Esophagus squamous epithelium (tissue), 5 donors: ENCODE measurements at regions not wholly inside any gene's neighbourhood (a gene's known extent, or its start where the extent isn't known, plus 50 kb on each side); places are given as distances from the start of the nearest gene placed in this dataset.

Experiments
- DNase-seq: peaks from one replicate; lab custom pipeline; 2025; lab: John Stamatoyannopoulos, UW
- H3K27ac ChIP-seq, 4 donors: fragments of 200-600 bp; sonication (generic); one replicate each; pipeline ENCODE4 v1.5.1; 2016 to 2019; ENCODE audit warnings: mild to moderate bottlenecking in 1 of 4
- H3K27me3 ChIP-seq, 4 donors: fragments of 200-600 bp; sonication (generic); 1 replicate in 3 of 4; 2 replicates in 1 of 4; pipeline versions ENCODE4 v1.5.1 to v1.6.0; 2017 to 2021; ENCODE audit warnings: antibody characterized with exemption in 1 of 4
- H3K36me3 ChIP-seq, 3 donors: fragments of 200-600 bp; sonication (generic); one replicate each; pipeline ENCODE4 v1.5.1; 2016 to 2019
- H3K4me1 ChIP-seq, 3 donors: fragments of 200-600 bp; sonication (generic); one replicate each; pipeline ENCODE4 v1.5.1; 2017 to 2019
- H3K4me3 ChIP-seq, 4 donors: fragments of 200-600 bp; sonication (generic); 1 replicate in 3 of 4; 2 replicates in 1 of 4; pipeline ENCODE4 v1.5.1; 2016 to 2019; ENCODE audit warnings: mild to moderate bottlenecking in 2 of 4, moderate library complexity in 1 of 4
- H3K9me3 ChIP-seq, 3 donors: fragments of 200-600 bp; sonication (generic); one replicate each; pipeline ENCODE4 v1.5.1; 2016 to 2019
- CTCF ChIP-seq, 6 experiments: fragments of 450-650 bp in 4 of 6; fragments of 200-600 bp in 2 of 6; sonication (generic) in 2 of 6; IDR thresholded peaks; one replicate each; pipeline ENCODE4 v1.5.1; 2016 to 2019; ENCODE audit warnings: antibody characterized with exemption in 6 of 6, mild to moderate bottlenecking in 4 of 6, moderate library complexity in 4 of 6
- POLR2A ChIP-seq, 4 donors: fragments of 450-650 bp; IDR thresholded peaks; one replicate each; pipeline ENCODE4 v1.6.1; 2017; ENCODE audit warnings: antibody characterized with exemption in 4 of 4, mild to moderate bottlenecking in 4 of 4, moderate library complexity in 3 of 4
- WGBS, 2 donors: methylation state at CpG; one replicate each; pipeline ENCODE4 v1.1.5; 2018; 5-methylcytosine and 5-hydroxymethylcytosine counted together
- intact Hi-C: fragments of 100-400 bp; cut with DNase I; formaldehyde crosslinking; loops from one replicate; pipeline ENCODE4 v1.15.0; 2022
- donor health status: DM: yes; HTN: yes; CAD: no.

GRCh38 chr16:63890723-63891122 lies 1231.1 kb downstream of the CDH11 start:
- intact Hi-C loops, result no loop called here
- Histone ChIP-seq H3K4me1 (peaks cover 0 to 22% (median 11%) of the 10 kb centered on the region in 3 donors), H3K27ac (no peak overlapping the region), H3K36me3 (no peaks in the 10 kb centered on the region), H3K9me3 (no peaks in the 10 kb centered on the region), H3K27me3 (no peaks in the 10 kb centered on the region), H3K4me3 (no peak overlapping the region)
- TF ChIP-seq CTCF (IDR thresholded peaks at IDR 0.05) (no peak), POLR2A (IDR thresholded peaks at IDR 0.05) (no peak)
- DNase-seq, result no peak

GRCh38 chr16:63890081-63890480 lies 1231.8 kb downstream of the CDH11 start:
- Histone ChIP-seq H3K9me3 (no peaks in the 10 kb centered on the region), H3K27ac (no peak overlapping the region), H3K36me3 (no peaks in the 10 kb centered on the region), H3K27me3 (no peaks in the 10 kb centered on the region), H3K4me1 (peaks cover 0 to 22% (median 11%) of the 10 kb centered on the region in 3 donors), H3K4me3 (no peak overlapping the region)
- WGBS, 2 donors, result 8 to 15% methylated on average over 1 of the region's 1 CpG
- TF ChIP-seq CTCF (IDR thresholded peaks at IDR 0.05), result no peak
- TF ChIP-seq POLR2A (IDR thresholded peaks at IDR 0.05), result no peak
- intact Hi-C loops, result no loop called here
- no peak for DNase-seq

GRCh38 chr16:63883091-63883490 lies 1238.8 kb downstream of the CDH11 start:
- Histone ChIP-seq H3K36me3 (no peaks in the 10 kb centered on the region), H3K27me3 (no peaks in the 10 kb centered on the region), H3K4me3 (no peak overlapping the region), H3K4me1 (no peaks in the 10 kb centered on the region), H3K27ac (no peak overlapping the region), H3K9me3 (no peaks in the 10 kb centered on the region)
- DNase-seq, result no peak
- TF ChIP-seq CTCF (IDR thresholded peaks at IDR 0.05), result no peak
- TF ChIP-seq POLR2A (IDR thresholded peaks at IDR 0.05), result no peak
- intact Hi-C loops, result no loop called here

- intact Hi-C loops, result no loop called here
- H3K27me3 ChIP-seq, result no peaks in the 10 kb centered on the region
- no peak for DNase-seq
- no peak overlapping the region for H3K4me3 ChIP-seq
- TF ChIP-seq POLR2A (IDR thresholded peaks at IDR 0.05) (no peak), CTCF (IDR thresholded peaks at IDR 0.05) (no peak)
- H3K4me1 ChIP-seq, result no peaks in the 10 kb centered on the region
- no peaks in the 10 kb centered on the region for H3K9me3 ChIP-seq
- H3K36me3 ChIP-seq, result no peaks in the 10 kb centered on the region
- no peak overlapping the region for H3K27ac ChIP-seq
Measured at GRCh38 chr16:63882576-63882975, 1239.3 kb downstream of the CDH11 start.

- Histone ChIP-seq H3K4me3 (no peak overlapping the region), H3K9me3 (no peaks in the 10 kb centered on the region), H3K27ac (no peak overlapping the region), H3K27me3 (no peaks in the 10 kb centered on the region), H3K36me3 (no peaks in the 10 kb centered on the region), H3K4me1 (no peaks in the 10 kb centered on the region)
- DNase-seq, result no peak
- TF ChIP-seq CTCF (IDR thresholded peaks at IDR 0.05) (no peak), POLR2A (IDR thresholded peaks at IDR 0.05) (no peak)
- WGBS, 2 donors, result 85 to 95% methylated on average over 2 of the region's 2 CpGs
- intact Hi-C loops, result no loop called here
Measured at GRCh38 chr16:63880948-63881347, 1240.9 kb downstream of the CDH11 start.
